Renal cortex interstitium (tissue), 11 donors: ENCODE measurements at regions not wholly inside any gene's neighbourhood (a gene's known extent, or its start where the extent isn't known, plus 50 kb on each side); places are given as distances from the start of the nearest gene placed in this dataset.
"Not testable (repeated sequence)": the region's sequence is repeated elsewhere in the genome, so short reads cannot be mapped to it uniquely, and the experiment has no call there.

Source experiments
- DNase-seq, 11 donors: peaks; one replicate each; pipeline ENCODE4 v3.0.0-alpha.2; 2013; ENCODE audit warnings: low read depth in 9 of 11, low spot score in 4 of 11; ENCODE audit errors: extremely low read depth in 1 of 11

DNA sequence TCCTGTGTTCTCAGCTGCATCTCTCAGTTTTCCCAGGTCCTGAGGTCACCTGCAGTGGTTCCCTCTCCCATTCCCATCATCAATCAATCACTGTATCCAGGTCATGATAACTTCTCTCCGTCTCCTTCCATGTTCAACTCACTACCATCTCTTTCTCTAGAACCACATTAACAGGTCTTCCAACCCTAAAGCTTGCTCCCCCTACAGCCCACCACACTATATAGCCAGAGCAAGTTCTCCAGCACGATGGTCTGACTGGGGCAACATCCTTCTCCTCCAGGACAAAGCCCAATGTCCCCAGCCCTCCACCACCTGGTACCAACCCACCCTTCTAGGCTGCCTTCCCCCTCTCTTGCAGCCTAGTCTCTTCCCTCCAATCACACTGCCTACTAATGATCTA, 241.6 kb downstream of the CDK5RAP2 start:
- no peak for DNase-seq

- DNase-seq, result no peak
Measured at GRCh38 chr9:120337131-120337530, 242.8 kb downstream of the CDK5RAP2 start.

DNA sequence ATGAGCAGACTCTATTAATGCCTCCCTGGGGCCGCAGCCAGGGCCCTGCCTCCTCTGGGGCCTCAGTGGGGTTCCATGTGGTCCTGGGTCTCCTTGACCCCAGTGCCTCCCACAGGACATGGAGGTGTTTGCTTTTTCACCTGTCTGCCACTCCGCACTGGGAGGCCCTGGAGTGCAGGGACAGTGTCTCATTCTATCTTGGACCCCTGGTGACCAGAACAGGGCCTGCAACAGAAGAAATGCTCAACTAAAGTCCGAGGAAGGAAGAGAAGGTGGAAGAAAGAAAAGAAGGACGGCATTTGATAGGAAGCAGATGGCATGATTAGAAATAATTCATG, 243.2 kb downstream of the CDK5RAP2 start:
- no peak for DNase-seq

DNA sequence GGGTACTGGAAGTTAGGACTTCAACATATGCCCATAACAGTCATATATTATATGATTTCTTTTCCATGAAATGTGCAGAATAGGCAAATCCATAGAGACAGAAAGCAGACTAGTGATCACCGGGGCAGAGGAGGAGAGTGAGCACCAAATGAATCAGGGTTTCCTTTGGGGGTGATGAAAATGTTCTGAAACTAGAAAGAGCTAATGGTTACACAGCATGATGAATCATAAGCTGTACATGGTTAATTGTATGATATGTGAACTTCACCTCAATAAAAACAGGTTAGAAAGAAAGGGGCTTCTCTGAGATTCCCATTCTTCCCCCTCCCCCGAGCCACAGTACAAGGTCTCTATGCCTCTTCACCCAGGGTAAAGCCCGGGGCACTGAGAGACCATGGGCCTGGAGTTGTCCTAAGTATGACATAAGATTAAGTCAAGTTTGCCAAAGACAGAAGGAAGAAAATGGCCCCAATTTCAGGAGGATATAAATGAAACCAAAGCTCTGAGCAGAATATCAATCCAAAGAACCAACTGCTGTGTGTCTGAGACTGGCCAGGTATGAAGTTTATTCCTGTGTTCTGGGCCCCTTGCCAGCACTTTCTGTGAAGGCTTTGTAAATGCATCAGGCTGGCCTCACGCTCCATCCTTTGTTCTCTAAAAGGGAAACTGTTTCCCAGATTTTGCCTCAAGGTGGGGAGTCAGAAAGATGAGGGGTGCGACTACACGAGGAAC, 243.8 kb downstream of the CDK5RAP2 start:
- no peak for DNase-seq

- DNase-seq, result no peak
Measured at GRCh38 chr9:120331913-120332312, 248.1 kb downstream of the CDK5RAP2 start.

DNA sequence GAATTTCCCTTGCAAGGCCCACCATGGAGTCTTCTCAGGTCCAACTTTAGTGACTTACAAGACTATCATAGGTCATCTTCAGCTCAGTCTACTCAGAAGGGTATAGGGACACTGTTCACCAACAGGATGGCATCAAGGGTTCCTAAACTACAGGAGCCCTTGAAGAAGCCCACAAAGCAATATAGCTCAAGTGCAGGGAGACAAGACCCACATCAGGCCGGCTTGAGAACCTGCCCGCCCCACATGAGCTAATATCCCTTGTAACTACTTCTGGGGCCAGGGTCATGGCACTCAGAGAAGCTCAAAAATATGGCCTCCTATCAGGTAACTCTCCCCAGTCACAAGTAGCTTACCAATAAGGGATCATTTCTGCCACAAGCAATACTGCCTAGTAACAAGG, 249.9 kb downstream of the CDK5RAP2 start:
- DNase-seq, result no peak

DNA sequence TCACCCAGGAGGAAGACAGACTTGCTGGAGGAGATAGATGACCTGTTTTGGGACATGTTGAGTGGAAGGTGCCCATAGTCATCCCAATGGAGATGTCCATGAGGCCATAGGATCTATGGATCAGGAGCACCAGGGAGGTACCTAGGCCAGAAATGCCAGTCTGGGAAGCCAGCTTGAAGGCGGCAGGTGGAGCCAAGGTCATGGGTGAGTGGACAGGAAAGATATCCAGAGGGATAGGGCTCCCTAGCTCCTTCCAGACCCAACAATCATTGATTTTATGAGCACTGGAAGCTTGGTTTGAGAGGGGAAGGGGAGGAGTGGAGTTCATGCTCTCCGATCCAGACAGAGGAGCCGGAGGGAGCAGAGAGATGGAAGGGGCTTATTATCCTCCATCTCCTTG, 252.6 kb downstream of the CDK5RAP2 start:
- DNase-seq, result no peak

DNA sequence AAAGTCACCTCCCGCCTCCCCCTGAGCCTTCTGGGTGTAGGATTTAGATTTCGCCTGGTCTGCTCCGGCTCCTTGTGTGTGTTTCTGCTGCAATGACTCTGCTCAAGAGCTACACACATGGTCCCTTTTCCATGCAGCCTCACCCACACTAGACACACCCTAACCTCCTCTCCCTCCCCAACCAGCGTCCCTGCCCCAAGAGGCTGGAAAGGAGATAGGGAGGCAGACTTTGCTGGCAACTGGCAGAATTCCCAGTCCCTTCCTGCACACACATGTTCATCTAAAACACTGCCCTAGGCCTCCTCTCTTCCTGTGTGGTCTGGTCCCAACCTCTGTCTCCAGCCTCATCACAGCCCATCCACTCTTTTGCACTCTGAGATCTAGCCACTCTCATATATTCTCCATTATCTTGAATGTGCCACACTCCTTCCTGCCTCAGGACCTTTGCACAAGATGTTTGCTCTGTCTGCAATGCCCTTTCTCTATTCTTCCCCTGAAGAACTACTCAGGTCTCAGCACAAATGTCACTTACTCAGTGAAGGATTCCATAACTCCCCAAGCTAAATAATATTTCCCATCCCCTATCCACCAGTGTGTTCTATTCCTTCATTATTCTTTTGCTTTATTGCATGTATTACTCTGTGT, 253.8 kb downstream of the CDK5RAP2 start:
- no peak for DNase-seq

GRCh38 chr9:120324996-120325642, 254.8 kb downstream of the CDK5RAP2 start:
- DNase-seq, result no peak

DNA sequence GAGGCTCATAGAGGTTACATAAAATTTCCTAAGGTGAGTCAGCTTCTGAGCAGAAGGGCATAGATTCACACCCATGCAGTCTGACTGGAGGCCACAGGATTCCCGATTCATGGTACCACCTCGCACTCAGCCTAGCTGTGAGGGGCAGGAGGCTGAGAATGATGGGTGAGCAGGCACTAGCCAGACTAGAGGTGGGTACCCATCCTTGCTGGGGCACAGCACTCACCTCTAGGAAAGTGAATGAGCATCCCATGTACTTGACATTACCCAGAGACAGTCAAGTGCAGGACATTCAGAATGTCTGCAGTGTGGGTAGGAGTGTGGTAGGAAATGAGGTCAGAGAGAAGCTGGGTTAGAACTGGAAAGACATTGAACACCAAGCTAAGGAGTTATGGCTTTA, 255.5 kb downstream of the CDK5RAP2 start:
- no peak for DNase-seq

DNA sequence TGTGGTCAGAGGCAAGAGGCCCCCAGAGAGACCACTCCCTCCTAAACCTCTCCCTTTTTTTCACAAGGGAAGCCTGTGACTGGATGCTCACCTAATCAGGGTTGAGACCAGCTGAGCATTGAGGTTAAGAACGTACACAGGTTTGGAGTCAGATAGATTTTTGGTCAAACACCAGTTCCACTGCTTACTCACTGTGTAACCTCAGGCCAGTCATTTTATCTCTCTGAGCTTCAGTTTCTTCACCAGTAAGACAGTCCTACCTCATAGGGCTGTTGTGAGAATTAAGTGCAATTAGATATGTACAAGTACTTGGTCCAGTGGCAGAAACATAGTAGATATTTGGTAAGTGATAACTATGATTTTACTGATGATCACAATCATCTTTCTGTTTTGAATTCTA, 256.8 kb downstream of the CDK5RAP2 start:
- DNase-seq, result no peak

DNA sequence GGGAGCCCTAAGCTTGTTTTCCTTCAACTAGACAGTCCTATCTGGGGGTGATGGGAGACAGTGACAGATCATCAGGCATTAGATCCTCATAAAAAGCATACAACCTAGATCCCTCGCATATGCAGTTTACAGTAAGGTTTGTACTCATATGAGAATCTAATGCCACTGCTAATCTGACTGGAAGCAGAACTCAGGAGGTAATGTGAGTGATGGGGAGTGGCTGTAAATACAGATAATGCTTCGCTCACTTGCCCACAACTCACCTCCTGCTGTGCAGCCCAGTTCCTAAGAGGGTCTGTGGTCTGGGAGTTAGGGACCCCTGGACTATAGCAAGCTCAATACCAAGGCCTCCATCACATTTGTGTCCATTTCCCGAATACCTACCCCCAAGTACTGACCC, 260.5 kb downstream of the CDK5RAP2 start:
- DNase-seq, result no peak

DNA sequence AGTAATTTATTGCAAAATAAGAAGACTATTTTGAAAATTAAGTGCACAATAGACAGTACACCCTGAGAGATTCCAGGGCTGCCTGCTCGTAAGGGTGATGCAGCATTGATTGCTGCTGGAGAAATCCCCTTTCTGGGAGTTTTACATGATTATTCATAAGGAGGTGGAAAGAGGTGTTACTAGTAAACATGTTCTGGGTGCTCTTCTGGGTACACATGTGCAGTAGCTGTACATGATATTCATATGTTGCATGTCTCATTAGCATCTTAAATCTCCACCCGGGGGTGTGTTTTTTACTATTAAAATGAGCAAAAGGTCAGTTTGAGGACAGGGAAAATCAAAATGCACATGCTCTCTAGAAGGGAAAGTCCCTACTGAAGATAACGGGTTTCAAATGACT, 264.8 kb downstream of the CDK5RAP2 start:
- DNase-seq, result no peak

DNA sequence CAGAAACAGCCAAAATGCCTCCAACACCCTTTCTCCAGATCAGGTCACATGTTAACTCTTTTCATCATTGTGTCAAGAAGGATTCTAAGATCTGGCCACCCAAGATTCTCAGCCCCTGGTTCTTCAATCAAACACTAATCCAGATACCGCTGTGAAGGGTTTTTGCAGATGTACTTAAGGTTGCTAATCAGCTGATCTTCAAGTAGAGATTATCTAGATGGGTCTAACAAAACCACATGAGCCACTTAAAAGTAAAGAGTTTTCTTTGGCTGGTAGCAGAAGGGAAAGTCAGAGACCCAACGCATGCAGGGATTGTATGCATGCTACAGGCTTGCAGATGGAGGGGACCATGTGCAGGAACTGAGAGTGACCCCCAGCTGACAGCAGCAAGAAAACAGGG, 267.9 kb downstream of the CDK5RAP2 start:
- DNase-seq, result no peak

DNA sequence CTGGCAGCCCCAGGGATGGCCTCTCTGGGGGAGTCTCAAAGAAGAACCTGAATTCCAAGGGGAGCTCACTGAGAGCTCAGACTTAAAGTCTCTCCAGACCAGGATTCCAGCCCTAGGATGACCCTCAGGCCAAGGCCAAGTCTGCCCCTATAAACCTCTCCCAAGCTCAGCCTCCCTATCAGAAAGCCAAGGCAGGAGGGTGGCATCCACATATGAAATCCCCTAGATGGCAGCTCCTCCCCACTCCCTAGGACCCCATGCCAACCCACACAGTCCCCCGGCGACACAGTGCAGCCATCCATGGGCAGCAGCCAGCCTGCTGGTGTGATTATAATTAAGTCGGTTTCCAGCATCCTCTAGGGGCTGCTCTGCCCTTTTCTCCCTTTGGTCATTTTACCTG, 269.9 kb downstream of the CDK5RAP2 start:
- no peak for DNase-seq

GRCh38 chr9:120308495-120308894, 271.5 kb downstream of the CDK5RAP2 start:
- DNase-seq, result no peak

DNA sequence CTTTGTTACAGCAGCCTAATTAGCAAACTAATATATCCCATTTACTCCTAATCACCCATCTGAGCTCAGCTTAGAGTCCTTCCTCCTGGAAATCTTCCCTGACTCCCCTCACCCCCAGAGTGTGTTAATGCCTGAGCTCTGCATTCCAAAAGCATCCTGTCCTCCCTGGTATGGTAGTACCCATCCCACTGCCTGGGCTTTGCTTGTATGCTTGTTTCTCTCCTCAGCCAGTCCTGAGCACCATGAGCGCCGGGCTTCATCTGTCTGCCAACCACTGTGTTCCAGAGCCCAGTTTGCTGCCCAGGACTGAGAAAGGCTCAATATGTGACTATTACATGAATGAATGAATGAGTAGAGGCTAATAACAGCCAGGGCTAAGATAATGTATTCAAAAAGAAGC, 272.4 kb downstream of the CDK5RAP2 start:
- DNase-seq, result no peak

- DNase-seq, result no peak
Measured at GRCh38 chr9:120306561-120306960, 273.4 kb downstream of the CDK5RAP2 start.

GRCh38 chr9:120306088-120306487, 273.9 kb downstream of the CDK5RAP2 start:
- no peak for DNase-seq

DNA sequence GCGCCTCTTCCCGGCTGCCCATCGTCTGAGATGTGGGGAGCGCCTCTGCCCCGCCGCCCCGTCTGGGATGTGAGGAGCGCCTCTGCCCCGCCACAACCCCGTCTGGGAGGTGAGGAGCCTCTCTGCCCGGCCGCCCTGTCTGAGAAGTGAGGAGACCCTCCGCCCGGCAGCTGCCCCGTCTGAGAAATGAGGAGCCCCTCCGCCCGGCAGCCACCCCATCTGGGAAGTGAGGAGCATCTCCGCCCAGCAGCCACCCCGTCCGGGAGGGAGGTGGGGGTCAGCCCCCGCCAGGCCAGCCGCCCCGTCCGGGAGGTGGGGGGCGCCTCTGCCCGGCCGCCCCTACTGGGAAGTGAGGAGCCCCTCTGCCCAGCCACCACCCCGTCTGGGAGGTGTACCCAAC, 275.1 kb downstream of the CDK5RAP2 start:
- not testable (repeated sequence) for DNase-seq

DNA sequence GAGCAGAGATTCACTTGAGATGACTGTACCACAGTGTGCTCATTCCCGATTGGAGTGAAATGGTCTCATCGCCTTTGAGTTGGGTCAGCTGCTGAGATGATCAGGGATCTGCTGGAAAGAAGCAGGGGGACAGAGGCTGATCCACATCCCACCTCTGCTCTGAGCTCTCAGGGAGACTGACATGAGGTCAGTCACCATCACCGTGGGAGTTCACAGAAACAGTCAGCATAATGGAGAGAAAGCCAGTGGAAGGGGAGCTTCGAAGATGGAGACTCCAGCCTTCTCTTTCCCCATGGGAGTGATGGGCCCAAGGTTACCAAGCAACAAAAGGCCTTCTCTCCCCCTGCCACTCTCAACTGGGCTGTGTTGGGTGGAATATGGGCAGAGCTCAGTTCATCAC, 276.4 kb downstream of the CDK5RAP2 start:
- no peak for DNase-seq
